GM21367 (cell line): ENCODE measurements at regions not wholly inside any gene's neighbourhood (a gene's known extent, or its start where the extent isn't known, plus 50 kb on each side); places are given as distances from the start of the nearest gene placed in this dataset.

Experiments used
- ATAC-seq: cut with Tn5 transposase; IDR thresholded peaks from one replicate; pipeline ENCODE4 v1.9.1; 2021; ENCODE audit not compliant: unreplicated experiment

GRCh38 chr14:85788470-85789233 lies 258.7 kb downstream of the FLRT2 start:
- no peak for ATAC-seq

- no peak for ATAC-seq
Observed at GRCh38 chr14:85766295-85766694, 236.4 kb downstream of the FLRT2 start.

- ATAC-seq, result no peak
Observed at GRCh38 chr14:85764822-85765221, 234.9 kb downstream of the FLRT2 start.

- no peak for ATAC-seq
Observed at GRCh38 chr14:85762526-85762925, 232.6 kb downstream of the FLRT2 start.

GRCh38 chr14:85752175-85752574 lies 222.2 kb downstream of the FLRT2 start:
- ATAC-seq, result no peak

- no peak for ATAC-seq
Observed at GRCh38 chr14:85744573-85744972, 214.6 kb downstream of the FLRT2 start.

GRCh38 chr14:85732031-85732430 lies 202.1 kb downstream of the FLRT2 start:
- ATAC-seq, result no peak

GRCh38 chr14:85731186-85731585 lies 201.2 kb downstream of the FLRT2 start:
- no peak for ATAC-seq

- no peak for ATAC-seq
Observed at GRCh38 chr14:85728476-85729065, 198.6 kb downstream of the FLRT2 start.

- no peak for ATAC-seq
Observed at GRCh38 chr14:85714069-85714468, 184.1 kb downstream of the FLRT2 start.

- no peak for ATAC-seq
Observed at GRCh38 chr14:85711620-85712019, 181.7 kb downstream of the FLRT2 start.
